ENCODE measurements at regions not wholly inside any gene's neighbourhood (a gene's known extent, or its start where the extent isn't known, plus 50 kb on each side); places are given as distances from the start of the nearest gene placed in this dataset.
"Not testable (repeated sequence)": the region's sequence is repeated elsewhere in the genome, so short reads cannot be mapped to it uniquely, and the experiment has no call there.

DNA sequence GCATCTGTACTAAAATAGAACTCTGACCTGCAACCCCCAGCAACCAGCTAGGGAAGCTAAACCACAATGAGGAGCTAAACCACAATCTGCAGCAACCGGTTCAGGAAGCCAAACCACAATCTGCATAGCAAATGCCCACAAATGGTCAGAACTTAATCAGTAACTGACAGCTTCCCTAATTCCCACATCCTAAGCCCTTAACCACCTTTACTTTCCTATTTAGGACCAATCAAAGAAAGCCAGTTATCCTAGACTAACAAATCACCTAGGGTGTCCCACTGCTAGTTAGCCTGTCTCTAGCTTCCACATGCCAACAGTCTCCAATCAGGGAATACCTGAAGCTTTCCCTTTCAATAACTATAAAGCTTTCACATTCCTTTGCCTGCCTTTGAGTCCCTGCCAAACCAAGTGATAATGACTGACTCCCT lies 424.6 kb upstream of the PTCHD4 start:
- no peaks in the 10 kb centered on the region for H3K36me3 ChIP-seq (ENCODE audit: low read length)
- H3K9ac ChIP-seq (ENCODE audit: low read length) = no peak overlapping the region
- no peaks in the 10 kb centered on the region for H3K9me2 ChIP-seq (replicated peaks; ENCODE audit: insufficient read depth, low read length)
- peaks cover 5% of the 10 kb centered on the region; the same call in 1 of the 2 replicates for H3K9me3 ChIP-seq (ENCODE audit: insufficient read depth, low read length)
- no peaks in the 10 kb centered on the region for H3K27me3 ChIP-seq (ENCODE audit: low read length)
- H3K27ac ChIP-seq (ENCODE audit: low read depth, low read length) = no peak overlapping the region
- H3K4me3 ChIP-seq (ENCODE audit: insufficient read depth, low read length, poor library complexity, severe bottlenecking) = no peak overlapping the region
- TF ChIP-seq, protein P1, sequence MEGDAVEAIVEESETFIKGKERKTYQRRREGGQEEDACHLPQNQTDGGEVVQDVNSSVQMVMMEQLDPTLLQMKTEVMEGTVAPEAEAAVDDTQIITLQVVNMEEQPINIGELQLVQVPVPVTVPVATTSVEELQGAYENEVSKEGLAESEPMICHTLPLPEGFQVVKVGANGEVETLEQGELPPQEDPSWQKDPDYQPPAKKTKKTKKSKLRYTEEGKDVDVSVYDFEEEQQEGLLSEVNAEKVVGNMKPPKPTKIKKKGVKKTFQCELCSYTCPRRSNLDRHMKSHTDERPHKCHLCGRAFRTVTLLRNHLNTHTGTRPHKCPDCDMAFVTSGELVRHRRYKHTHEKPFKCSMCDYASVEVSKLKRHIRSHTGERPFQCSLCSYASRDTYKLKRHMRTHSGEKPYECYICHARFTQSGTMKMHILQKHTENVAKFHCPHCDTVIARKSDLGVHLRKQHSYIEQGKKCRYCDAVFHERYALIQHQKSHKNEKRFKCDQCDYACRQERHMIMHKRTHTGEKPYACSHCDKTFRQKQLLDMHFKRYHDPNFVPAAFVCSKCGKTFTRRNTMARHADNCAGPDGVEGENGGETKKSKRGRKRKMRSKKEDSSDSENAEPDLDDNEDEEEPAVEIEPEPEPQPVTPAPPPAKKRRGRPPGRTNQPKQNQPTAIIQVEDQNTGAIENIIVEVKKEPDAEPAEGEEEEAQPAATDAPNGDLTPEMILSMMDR (IDR thresholded peaks at IDR 0.05; ENCODE audit: insufficient read depth, low read length, poor library complexity, severe bottlenecking) = no peak
- no peak for TF ChIP-seq EZH2phosphoT487 (conservative IDR thresholded peaks at IDR 0.05; ENCODE audit: low read length)
- H3K79me2 ChIP-seq (ENCODE audit: insufficient read depth, low read length) = no peaks in the 10 kb centered on the region
- H3K4me2 ChIP-seq (ENCODE audit: low read depth, low read length, poor library complexity, severe bottlenecking) = no peak overlapping the region
- no peak overlapping the region for H2AFZ ChIP-seq (ENCODE audit: low read depth, low read length, severe bottlenecking)
- H4K20me1 ChIP-seq (ENCODE audit: low read depth, low read length) = no peaks in the 10 kb centered on the region
- H3F3A ChIP-seq (ENCODE audit: insufficient read depth) = no peaks in the 10 kb centered on the region

DNA sequence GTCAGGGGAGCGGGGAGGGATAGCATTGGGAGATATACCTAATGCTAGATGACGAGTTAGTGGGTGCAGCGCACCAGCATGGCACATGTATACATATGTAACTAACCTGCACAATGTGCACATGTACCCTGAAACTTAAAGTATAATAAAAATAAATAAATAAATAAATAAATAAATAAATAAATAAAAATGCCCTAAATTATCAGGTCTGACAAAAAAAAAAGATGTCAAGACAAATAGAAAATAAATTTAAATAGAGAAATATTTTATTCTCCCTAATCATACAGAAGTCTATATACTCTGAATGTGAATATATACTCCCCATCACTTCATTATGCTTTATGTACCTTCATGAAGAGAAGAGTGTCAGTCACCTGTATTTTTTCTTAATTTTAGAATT lies 420.0 kb upstream of the PTCHD4 start:
- H3K9ac ChIP-seq (ENCODE audit: low read length); H4K20me1 ChIP-seq (ENCODE audit: low read depth, low read length); H3K27me3 ChIP-seq (ENCODE audit: low read length); H3K4me3 ChIP-seq (ENCODE audit: insufficient read depth, low read length, poor library complexity, severe bottlenecking); H3F3A ChIP-seq (ENCODE audit: insufficient read depth); H3K9me2 ChIP-seq (replicated peaks; ENCODE audit: insufficient read depth, low read length); H2AFZ ChIP-seq (ENCODE audit: low read depth, low read length, severe bottlenecking); H3K27ac ChIP-seq (ENCODE audit: low read depth, low read length); H3K36me3 ChIP-seq (ENCODE audit: low read length); H3K79me2 ChIP-seq (ENCODE audit: insufficient read depth, low read length); H3K4me2 ChIP-seq (ENCODE audit: low read depth, low read length, poor library complexity, severe bottlenecking); H3K9me3 ChIP-seq (ENCODE audit: insufficient read depth, low read length): not testable (repeated sequence)

DNA sequence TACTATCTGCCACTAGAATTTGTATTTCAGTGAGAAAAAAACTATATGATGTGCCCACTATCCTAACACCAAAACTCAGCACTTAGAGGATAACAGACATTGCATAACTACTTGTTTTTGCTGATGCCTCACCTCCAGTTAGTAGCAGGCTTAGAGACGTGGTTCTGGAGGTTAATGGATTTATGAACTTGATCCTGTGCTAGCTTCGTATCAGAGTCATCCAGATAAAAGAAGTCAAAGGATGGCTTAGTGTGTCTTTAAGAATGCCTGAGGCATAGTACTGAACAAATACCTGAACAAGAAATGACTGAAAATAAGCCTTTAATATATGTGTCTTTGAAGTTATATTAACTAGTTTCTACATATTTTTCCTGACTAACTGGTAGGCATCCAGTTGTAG lies 414.9 kb upstream of the PTCHD4 start:
- no peak overlapping the region for H3K4me2 ChIP-seq (ENCODE audit: low read depth, low read length, poor library complexity, severe bottlenecking)
- no peak overlapping the region for H3K4me3 ChIP-seq (ENCODE audit: insufficient read depth, low read length, poor library complexity, severe bottlenecking)
- no peaks in the 10 kb centered on the region for H3K79me2 ChIP-seq (ENCODE audit: insufficient read depth, low read length)
- H3K9ac ChIP-seq (ENCODE audit: low read length) = no peak overlapping the region
- H3F3A ChIP-seq (ENCODE audit: insufficient read depth) = no peaks in the 10 kb centered on the region
- no peaks in the 10 kb centered on the region for H3K36me3 ChIP-seq (ENCODE audit: low read length)
- TF ChIP-seq, protein P1 (IDR thresholded peaks at IDR 0.05; ENCODE audit: insufficient read depth, low read length, poor library complexity, severe bottlenecking) = no peak
- TF ChIP-seq EZH2phosphoT487 (conservative IDR thresholded peaks at IDR 0.05; ENCODE audit: low read length) = no peak
- no peaks in the 10 kb centered on the region for H3K27me3 ChIP-seq (ENCODE audit: low read length)
- no peaks in the 10 kb centered on the region for H3K9me2 ChIP-seq (replicated peaks; ENCODE audit: insufficient read depth, low read length)
- H2AFZ ChIP-seq (ENCODE audit: low read depth, low read length, severe bottlenecking) = no peak overlapping the region
- H3K27ac ChIP-seq (ENCODE audit: low read depth, low read length) = no peak overlapping the region
- no peaks in the 10 kb centered on the region; the same call in 1 of the 2 replicates for H4K20me1 ChIP-seq (ENCODE audit: low read depth, low read length)
- no peaks in the 10 kb centered on the region for H3K9me3 ChIP-seq (ENCODE audit: insufficient read depth, low read length)

DNA sequence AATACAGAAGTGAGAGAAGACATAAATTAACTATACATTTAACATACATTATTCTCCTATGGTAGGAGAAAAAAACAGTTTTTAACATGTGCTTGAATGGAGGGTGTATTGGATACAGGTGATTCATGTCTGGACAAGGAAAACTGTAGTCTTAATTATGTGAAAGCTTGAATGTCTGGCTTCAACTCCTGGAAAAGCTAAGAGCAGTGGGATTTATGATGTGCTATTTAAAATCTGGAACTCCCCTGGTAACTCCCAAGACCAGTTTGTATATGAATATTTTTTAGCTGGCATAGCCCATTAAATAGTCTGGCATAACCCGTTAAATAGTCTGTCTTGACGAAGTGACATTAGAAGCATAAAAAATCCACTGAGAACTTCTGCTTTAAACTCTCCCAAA lies 410.0 kb upstream of the PTCHD4 start:
- TF ChIP-seq, protein P1 (IDR thresholded peaks at IDR 0.05; ENCODE audit: insufficient read depth, low read length, poor library complexity, severe bottlenecking) = no peak
- TF ChIP-seq EZH2phosphoT487 (conservative IDR thresholded peaks at IDR 0.05; ENCODE audit: low read length) = no peak
- no peak overlapping the region for H3K4me2 ChIP-seq (ENCODE audit: low read depth, low read length, poor library complexity, severe bottlenecking)
- H3K9me2 ChIP-seq (replicated peaks; ENCODE audit: insufficient read depth, low read length) = 0 out of 2 replicates have a peak, but pooled peaks cover 4% of the 10 kb centered on the region
- H2AFZ ChIP-seq (ENCODE audit: low read depth, low read length, severe bottlenecking) = no peak overlapping the region
- no peaks in the 10 kb centered on the region for H3K79me2 ChIP-seq (ENCODE audit: insufficient read depth, low read length)
- H3K36me3 ChIP-seq (ENCODE audit: low read length) = no peaks in the 10 kb centered on the region
- no peaks in the 10 kb centered on the region for H3F3A ChIP-seq (ENCODE audit: insufficient read depth)
- no peak overlapping the region for H3K4me3 ChIP-seq (ENCODE audit: insufficient read depth, low read length, poor library complexity, severe bottlenecking)
- no peaks in the 10 kb centered on the region for H4K20me1 ChIP-seq (ENCODE audit: low read depth, low read length)
- H3K27ac ChIP-seq (ENCODE audit: low read depth, low read length) = no peak overlapping the region
- H3K9ac ChIP-seq (ENCODE audit: low read length) = no peak overlapping the region
- no peaks in the 10 kb centered on the region; the same call in 1 of the 2 replicates for H3K27me3 ChIP-seq (ENCODE audit: low read length)
- H3K9me3 ChIP-seq (ENCODE audit: insufficient read depth, low read length) = no peaks in the 10 kb centered on the region
